ENCODE measurements at regions not wholly inside any gene's neighbourhood (a gene's known extent, or its start where the extent isn't known, plus 50 kb on each side); places are given as distances from the start of the nearest gene placed in this dataset.

- no peak for DNase-seq
These were observed 171.4 kb upstream of the SERPINE2 start for GRCh38 chr2:224210286-224211180.

DNA sequence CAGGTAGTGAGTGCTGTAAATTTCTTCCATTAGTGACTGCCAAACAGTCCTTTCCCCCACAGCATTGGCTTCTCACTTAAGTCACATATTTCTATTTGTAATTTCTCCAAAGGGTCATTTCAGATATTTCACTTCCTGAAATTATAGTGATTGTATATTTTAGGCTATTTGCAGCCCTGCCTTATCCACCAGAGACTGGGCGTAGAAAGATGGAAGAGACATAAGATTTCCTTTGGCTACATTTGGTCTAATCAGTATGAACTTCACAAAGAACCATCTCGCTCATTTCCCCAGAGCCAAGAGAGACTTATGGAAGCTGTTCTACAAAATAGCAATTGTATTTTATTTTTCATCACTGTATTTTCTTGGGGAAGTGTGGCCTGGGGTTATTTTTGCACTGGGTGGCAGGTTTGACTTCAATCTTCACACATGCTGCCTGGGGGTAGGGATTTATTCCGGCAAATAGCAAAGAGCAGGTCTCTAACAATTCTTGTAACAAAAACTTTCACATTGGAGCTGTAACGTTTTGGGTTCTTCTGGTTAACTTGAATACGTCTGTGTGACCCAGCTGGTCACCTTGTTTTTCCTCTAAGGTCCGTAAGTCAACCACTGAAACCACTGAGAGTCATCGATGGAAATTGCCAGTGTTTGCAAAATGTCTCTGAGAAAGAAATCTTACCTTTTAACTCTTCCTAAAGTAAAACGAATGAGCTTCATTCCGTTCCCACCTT, 170.6 kb upstream of the SERPINE2 start:
- no peak for DNase-seq

- DNase-seq: no peak
These were observed 169.4 kb upstream of the SERPINE2 start for GRCh38 chr2:224208443-224208842.

GRCh38 chr2:224208007-224208406, 168.9 kb upstream of the SERPINE2 start:
- DNase-seq: no peak

- no peak for DNase-seq
These were observed 167.7 kb upstream of the SERPINE2 start for GRCh38 chr2:224206816-224207215.

DNA sequence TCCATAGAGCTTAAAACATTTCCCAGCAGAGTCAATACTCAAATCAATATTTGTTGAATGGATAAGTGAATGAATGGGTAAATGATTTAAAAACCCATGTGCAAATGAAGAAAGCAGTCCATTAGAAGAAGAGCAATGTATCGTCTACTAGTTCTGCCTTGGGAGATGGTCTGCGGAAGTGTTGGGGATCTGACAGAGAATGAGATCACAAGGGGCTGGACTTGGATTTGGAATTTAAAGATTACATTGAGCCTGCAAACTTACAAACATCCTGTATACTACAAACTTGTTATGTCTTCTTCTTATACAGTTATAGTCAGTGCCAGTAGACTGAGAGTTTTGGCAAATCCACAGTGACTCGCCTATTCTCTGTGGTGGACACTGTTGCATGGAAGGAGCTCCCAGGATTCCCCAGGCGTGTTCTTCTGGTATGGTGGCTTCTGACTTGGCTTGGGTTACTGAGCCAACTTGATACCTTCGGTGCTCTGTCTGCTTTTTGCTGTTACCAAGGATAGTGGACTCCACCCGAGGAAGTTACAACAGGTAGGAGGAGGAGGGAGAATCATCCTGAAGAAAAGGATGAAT, 163.3 kb upstream of the SERPINE2 start:
- no peak for DNase-seq

DNA sequence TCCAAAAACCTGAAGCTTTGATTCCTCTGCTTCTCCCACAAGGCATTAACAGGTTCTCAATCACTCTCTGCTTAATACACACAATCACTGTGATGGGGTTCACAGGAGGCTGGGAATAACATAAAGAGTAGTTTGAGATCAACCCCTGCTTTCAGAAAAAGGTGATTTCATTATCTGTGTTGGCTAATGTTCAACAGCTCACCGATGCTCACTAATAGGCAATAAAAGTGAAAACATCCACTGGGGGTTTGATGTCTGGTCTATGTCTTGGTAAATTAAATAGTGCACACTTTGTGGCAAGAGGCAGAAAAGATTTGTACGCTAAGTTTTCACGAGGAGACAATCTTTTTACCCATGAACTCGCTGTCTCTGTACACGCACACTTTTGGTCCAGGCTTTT, 159.3 kb upstream of the SERPINE2 start:
- DNase-seq: no peak

DNA sequence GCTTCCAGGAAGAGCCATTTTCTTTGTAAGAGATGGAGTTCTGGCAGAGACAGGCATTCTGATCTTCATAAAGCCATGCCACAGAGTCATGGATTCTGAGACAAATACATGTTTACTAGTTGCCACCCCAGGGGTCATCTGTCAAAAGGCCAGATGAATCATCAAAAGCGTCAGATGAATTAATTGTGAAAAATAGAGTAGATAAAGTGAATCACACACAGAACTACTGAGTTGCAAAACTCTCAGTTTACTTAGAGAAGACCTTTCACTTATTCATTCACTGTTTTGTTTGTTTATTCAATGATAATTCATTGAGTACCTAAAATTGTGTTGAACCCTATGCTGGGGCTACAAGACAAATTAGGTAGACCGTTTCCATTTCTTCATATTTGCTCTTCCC, 157.7 kb upstream of the SERPINE2 start:
- no peak for DNase-seq

DNA sequence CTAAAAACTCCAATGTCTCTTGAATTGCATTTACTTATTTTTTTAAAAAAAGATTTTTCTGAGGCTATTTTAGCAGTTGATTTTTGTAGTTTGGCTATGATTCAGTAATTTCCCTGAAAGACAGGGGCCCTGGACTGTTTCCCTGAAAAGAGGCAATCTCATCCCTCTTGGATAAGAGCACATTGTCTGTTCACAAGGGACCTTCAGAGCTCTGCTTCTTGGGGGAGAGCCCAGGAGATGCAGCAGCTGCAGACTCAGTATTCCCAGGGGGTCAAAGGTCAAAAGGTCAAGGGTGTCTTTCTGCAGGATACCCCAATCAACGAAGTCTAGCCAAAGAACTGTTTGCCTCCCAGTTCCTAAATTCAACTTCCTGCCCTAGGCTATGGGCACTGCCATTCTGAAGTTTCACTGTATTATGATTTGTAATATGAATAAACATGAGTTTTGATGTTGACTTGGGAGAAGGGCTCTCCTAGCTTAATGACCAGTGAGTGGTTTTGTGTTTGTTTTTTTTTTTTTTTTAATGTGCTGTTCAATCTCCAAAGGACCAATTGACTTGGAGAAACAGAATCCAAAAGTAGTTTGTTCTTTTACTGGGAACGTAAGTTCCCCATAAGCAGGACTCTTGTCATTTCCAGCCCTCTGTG, 157.0 kb upstream of the SERPINE2 start:
- DNase-seq: peak; percentile 81

- DNase-seq: no peak
These were observed 155.1 kb upstream of the SERPINE2 start for GRCh38 chr2:224194161-224194560.

GRCh38 chr2:224191465-224191864, 152.4 kb upstream of the SERPINE2 start:
- DNase-seq: no peak

DNA sequence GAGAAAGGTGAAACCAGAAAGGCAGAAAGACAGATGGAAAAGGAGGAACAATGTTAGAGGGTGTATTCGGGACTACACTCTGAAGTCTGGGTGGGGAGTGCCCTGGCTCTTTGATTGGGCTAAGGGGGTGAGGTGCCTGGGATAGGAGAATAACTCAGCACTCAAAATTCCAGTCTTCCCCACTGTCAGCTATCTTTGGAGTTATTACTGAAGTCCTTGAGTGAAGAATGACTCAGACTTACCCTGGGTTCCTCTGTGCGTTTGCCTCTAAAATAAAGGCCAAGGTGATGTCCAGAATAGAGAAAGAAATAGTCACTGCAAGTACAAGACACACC, 151.8 kb upstream of the SERPINE2 start:
- no peak for DNase-seq

- DNase-seq: peak; percentile 41
These were observed 151.3 kb upstream of the SERPINE2 start for GRCh38 chr2:224190234-224190935.

DNA sequence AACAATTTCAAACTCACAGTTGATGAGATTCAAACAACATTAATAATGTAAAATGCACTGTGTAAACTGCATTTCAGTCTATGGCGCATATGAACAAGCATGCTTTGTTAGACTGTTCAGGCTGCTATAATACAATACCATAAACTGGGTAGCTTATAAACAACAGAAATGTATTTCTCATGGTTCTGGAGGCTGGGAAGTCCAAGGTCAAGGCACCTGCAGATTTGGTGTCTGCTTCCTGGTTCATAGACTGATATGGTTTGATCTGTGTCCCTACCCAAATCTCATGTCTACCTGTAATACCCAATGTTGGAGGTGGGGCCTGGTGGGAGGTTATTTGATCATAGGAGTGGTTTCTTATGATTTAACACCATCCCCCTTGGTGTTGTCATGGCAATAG, 148.1 kb upstream of the SERPINE2 start:
- no peak for DNase-seq

- DNase-seq: no peak
These were observed 146.0 kb upstream of the SERPINE2 start for GRCh38 chr2:224185023-224185601.

- no peak for DNase-seq
These were observed 144.0 kb upstream of the SERPINE2 start for GRCh38 chr2:224183086-224183485.

GRCh38 chr2:224182498-224182897, 143.4 kb upstream of the SERPINE2 start:
- DNase-seq: no peak

DNA sequence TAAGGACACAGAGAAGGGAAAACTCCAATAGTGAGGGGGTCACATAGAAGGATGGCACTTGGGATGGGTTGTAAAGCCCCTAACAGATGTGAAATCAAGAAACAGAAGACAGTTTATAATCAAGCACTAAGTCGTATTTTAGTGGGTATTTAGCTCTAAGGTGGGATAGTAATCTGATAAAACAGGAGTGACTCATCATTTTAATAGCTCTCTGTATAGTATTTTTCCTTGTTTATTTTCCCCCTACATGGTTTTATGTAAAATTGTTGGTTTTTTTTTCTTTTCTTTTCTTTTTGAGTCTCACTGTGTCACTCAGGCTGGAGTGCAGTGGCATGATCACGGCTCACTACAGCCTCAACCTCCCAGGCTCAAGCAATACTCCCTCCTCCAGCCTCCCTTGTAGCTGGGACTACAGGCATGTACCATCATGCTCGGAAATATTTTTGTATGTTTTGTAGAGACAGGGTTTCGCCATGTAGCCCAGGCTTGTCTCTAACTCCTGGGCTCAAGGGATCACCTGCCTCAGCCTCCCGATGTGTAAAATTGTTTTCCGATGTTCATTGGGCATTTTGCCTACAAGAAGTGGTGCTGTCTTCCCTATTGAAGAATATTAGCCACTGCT, 142.6 kb upstream of the SERPINE2 start:
- no peak for DNase-seq

DNA sequence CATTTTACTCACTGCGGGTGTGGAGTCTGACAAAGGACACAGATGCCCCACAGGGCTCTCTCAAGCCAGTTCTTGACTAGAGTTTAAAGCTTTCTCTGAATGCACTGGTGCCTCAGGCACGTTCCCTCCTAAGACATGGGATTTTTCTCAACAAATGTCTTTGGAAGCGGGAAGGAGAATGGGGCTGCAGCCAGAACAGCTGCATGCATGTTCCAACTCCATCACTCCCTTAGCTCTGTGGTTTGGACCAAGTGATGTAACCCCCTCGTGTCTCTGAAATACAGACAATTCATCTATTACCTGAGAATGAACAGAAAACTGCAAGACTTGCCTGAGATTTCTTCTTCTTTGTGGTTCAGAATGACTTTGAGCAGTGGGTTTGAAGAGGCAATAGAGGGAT, 141.7 kb upstream of the SERPINE2 start:
- peak; percentile 66 for DNase-seq

DNA sequence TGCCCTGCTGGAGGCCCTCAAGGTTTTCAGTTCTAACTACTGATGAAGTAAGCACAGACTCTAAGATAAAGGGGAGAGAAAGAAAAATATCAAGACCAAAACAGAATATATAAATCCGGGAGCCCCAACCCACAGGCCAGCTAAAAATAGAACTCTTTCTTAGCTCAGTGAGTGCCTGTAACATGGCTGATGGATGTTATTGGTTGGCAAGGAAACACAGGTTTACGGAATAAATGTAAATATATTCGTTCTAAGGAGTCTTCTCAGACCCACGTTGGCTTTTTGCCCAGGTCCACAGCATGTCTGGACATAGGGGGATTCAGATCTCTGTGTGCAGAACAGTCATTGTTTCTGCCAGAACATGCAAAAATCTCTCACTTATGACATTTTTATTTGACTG, 139.0 kb upstream of the SERPINE2 start:
- DNase-seq: peak; percentile 88

- no peak for DNase-seq
These were observed 136.5 kb upstream of the SERPINE2 start for GRCh38 chr2:224175538-224175937.
